Smooth muscle cell (in vitro differentiated cells): ENCODE measurements at regions not wholly inside any gene's neighbourhood (a gene's known extent, or its start where the extent isn't known, plus 50 kb on each side); places are given as distances from the start of the nearest gene placed in this dataset.

ENCODE experiments used
- DNase-seq: peaks from one replicate; lab custom pipeline; 2025; ENCODE audit not compliant: unreplicated experiment; lab: John Stamatoyannopoulos, UW
- H2AFZ ChIP-seq: fragments of 200-600 bp; sonication (generic); 2 replicates; pipeline ENCODE4 v1.6.0; 2016; ENCODE audit warnings: antibody characterized with exemption, low read depth, mild to moderate bottlenecking
- H3F3A ChIP-seq: fragments of 200-600 bp; sonication (generic); 2 replicates; pipeline ENCODE4 v1.6.0; 2017; ENCODE audit warnings: antibody characterized with exemption, low read depth
- H3K27ac ChIP-seq: fragments of 200-600 bp; sonication (generic); 2 replicates; pipeline ENCODE4 v1.5.1; 2016; ENCODE audit warnings: low read depth, mild to moderate bottlenecking
- H3K27me3 ChIP-seq: fragments of 200-600 bp; sonication (generic); 2 replicates; pipeline ENCODE4 v1.6.1; 2016; ENCODE audit warnings: low read depth, mild to moderate bottlenecking
- H3K36me3 ChIP-seq: fragments of 200-600 bp; sonication (generic); 2 replicates; pipeline ENCODE4 v1.5.1; 2016; ENCODE audit warnings: low read depth
- H3K4me1 ChIP-seq: fragments of 200-600 bp; sonication (generic); 2 replicates; pipeline ENCODE4 v1.5.1; 2016; ENCODE audit warnings: low read depth
- H3K4me2 ChIP-seq: fragments of 200-600 bp; sonication (generic); 2 replicates; pipeline ENCODE4 v1.6.0; 2016; ENCODE audit warnings: mild to moderate bottlenecking
- H3K4me3 ChIP-seq: fragments of 200-600 bp; sonication (generic); 2 replicates; pipeline ENCODE4 v1.5.1; 2016; ENCODE audit warnings: mild to moderate bottlenecking
- H3K79me2 ChIP-seq: fragments of 200-600 bp; sonication (generic); 2 replicates; pipeline ENCODE4 v1.6.0; 2016; ENCODE audit warnings: low read depth, mild to moderate bottlenecking
- H3K9ac ChIP-seq: fragments of 200-600 bp; sonication (generic); 2 replicates; pipeline ENCODE4 v1.6.0; 2016; ENCODE audit warnings: low read depth
- H3K9me3 ChIP-seq: fragments of 200-600 bp; sonication (generic); replicated peaks from 2 replicates; pipeline ENCODE4 v1.5.1; 2016; ENCODE audit warnings: low read depth
- H4K20me1 ChIP-seq: fragments of 200-600 bp; sonication (generic); 2 replicates; pipeline ENCODE4 v1.6.0; 2016; ENCODE audit warnings: low read depth
- CTCF ChIP-seq: fragments of 200-600 bp; sonication (generic); IDR thresholded peaks from 2 replicates; pipeline ENCODE4 v1.5.1; 2017; ENCODE audit warnings: borderline replicate concordance, mild to moderate bottlenecking, antibody characterized with exemption; ENCODE audit not compliant: insufficient read depth, poor library complexity, severe bottlenecking
- WGBS: methylation state at CpG from one replicate; pipeline ENCODE4 v1.1.7; 2016; ENCODE audit warnings: low lambda C conversion rate; 5-methylcytosine and 5-hydroxymethylcytosine counted together

GRCh38 chr15:23514484-23514883 lies 51.0 kb upstream of the MKRN3 start:
- no peaks in the 10 kb centered on the region for H3K27me3 ChIP-seq
- no peak overlapping the region for H2AFZ ChIP-seq
- H3K36me3 ChIP-seq = no peaks in the 10 kb centered on the region
- no peak overlapping the region for H3K4me3 ChIP-seq
- H3F3A ChIP-seq = no peaks in the 10 kb centered on the region
- whole genome bisulfite sequencing = 77% methylated on average over 1 of the region's 1 CpG
- no peaks in the 10 kb centered on the region for H4K20me1 ChIP-seq
- no peak for TF ChIP-seq CTCF
- no peaks in the 10 kb centered on the region for H3K9me3 ChIP-seq
- H3K9ac ChIP-seq = no peak overlapping the region
- H3K4me1 ChIP-seq = no peaks in the 10 kb centered on the region
- no peak for DNase-seq
- H3K4me2 ChIP-seq = no peak overlapping the region
- no peaks in the 10 kb centered on the region for H3K79me2 ChIP-seq
- no peak overlapping the region for H3K27ac ChIP-seq

- Histone ChIP-seq H3K4me2 (no peak overlapping the region), H3K9me3 (no peaks in the 10 kb centered on the region), H3F3A (no peaks in the 10 kb centered on the region), H3K4me3 (no peak overlapping the region), H3K36me3 (no peaks in the 10 kb centered on the region), H2AFZ (no peak overlapping the region), H3K79me2 (no peaks in the 10 kb centered on the region), H4K20me1 (no peaks in the 10 kb centered on the region), H3K9ac (no peak overlapping the region), H3K27me3 (no peaks in the 10 kb centered on the region), H3K4me1 (no peaks in the 10 kb centered on the region), H3K27ac (no peak overlapping the region)
- no peak for DNase-seq
- TF ChIP-seq CTCF = no peak
Observed at GRCh38 chr15:23506762-23507161, 58.7 kb upstream of the MKRN3 start.

DNA sequence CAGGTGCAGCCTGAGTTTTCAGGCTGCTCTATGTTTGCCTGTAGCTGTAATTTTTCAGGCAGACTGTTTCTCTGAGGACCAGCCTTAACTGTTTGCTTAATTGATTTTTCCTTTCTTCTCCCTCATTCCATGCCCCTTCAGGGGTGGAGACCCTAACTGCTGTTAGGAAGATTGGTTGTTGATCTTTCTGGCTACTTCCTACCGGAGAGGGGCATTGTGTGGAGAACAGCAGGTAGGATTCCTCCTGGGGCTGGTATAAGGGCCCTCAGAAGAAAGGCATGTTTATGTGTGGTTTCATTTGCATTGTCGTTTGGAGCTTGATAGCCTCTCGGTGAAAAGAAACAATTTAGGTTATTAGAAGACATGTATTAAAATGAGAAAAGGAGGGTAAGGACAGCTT lies 56.9 kb upstream of the GOLGA6L2 start:
- 47% methylated on average over 3 of the region's 3 CpGs for WGBS
- H3F3A ChIP-seq = no peaks in the 10 kb centered on the region
- DNase-seq = no peak
- H3K9ac ChIP-seq = no peak overlapping the region
- no peak overlapping the region for H3K4me2 ChIP-seq
- H3K27ac ChIP-seq = no peak overlapping the region
- no peaks in the 10 kb centered on the region for H4K20me1 ChIP-seq
- no peaks in the 10 kb centered on the region for H3K9me3 ChIP-seq
- H2AFZ ChIP-seq = no peak overlapping the region
- H3K27me3 ChIP-seq = no peaks in the 10 kb centered on the region
- H3K79me2 ChIP-seq = no peaks in the 10 kb centered on the region
- H3K4me1 ChIP-seq = no peaks in the 10 kb centered on the region
- no peak for TF ChIP-seq CTCF
- no peak overlapping the region for H3K4me3 ChIP-seq
- no peaks in the 10 kb centered on the region for H3K36me3 ChIP-seq

GRCh38 chr15:23503576-23503975 lies 56.5 kb upstream of the GOLGA6L2 start:
- no peak overlapping the region for H3K4me3 ChIP-seq
- no peaks in the 10 kb centered on the region for H3K36me3 ChIP-seq
- WGBS = 57% methylated on average over 4 of the region's 4 CpGs
- H3K9me3 ChIP-seq = no peaks in the 10 kb centered on the region
- no peak for DNase-seq
- no peak overlapping the region for H2AFZ ChIP-seq
- no peak for TF ChIP-seq CTCF
- H3K79me2 ChIP-seq = no peaks in the 10 kb centered on the region
- no peaks in the 10 kb centered on the region for H3K27me3 ChIP-seq
- no peaks in the 10 kb centered on the region for H3K4me1 ChIP-seq
- H4K20me1 ChIP-seq = no peaks in the 10 kb centered on the region
- no peak overlapping the region for H3K4me2 ChIP-seq
- H3K9ac ChIP-seq = no peak overlapping the region
- H3K27ac ChIP-seq = no peak overlapping the region
- no peaks in the 10 kb centered on the region for H3F3A ChIP-seq
